CD14-positive monocyte (primary cell): ENCODE measurements at regions not wholly inside any gene's neighbourhood (a gene's known extent, or its start where the extent isn't known, plus 50 kb on each side); places are given as distances from the start of the nearest gene placed in this dataset.

Experiments
- DNase-seq, 3 donors: peaks; one replicate each; pipeline ENCODE4 v3.0.0-alpha.2; 2011 to 2022
- H2AFZ ChIP-seq: 2 replicates; pipeline ENCODE4 v1.6.0; 2012; ENCODE audit warnings: mild to moderate bottlenecking, low read depth, low read length, inconsistent platforms; ENCODE audit not compliant: insufficient read depth, poor library complexity, severe bottlenecking
- H3K27ac ChIP-seq, 2 donors: 1 replicate in 1 of 2; 2 replicates in 1 of 2; pipeline ENCODE4 v1.5.1; 2012 to 2013; ENCODE audit warnings: low read length in 2 of 2, control low read depth in 1 of 2, inconsistent platforms in 1 of 2, low read depth in 1 of 2, mild to moderate bottlenecking in 1 of 2
- H3K27me3 ChIP-seq, 2 donors: one replicate each; pipeline versions ENCODE4 v1.6.0 to v1.6.1; 2011 to 2013; ENCODE audit warnings: low read length in 2 of 2; ENCODE audit not compliant: control insufficient read depth in 2 of 2, insufficient read depth in 2 of 2
- H3K36me3 ChIP-seq, 2 donors: replicated peaks in 1 of 2; 1 replicate in 1 of 2; 2 replicates in 1 of 2; pipeline versions ENCODE4 v1.5.1 to v1.6.1; 2012 to 2013; ENCODE audit warnings: low read length in 2 of 2, control low read depth in 1 of 2, inconsistent platforms in 1 of 2, mild to moderate bottlenecking in 1 of 2; ENCODE audit not compliant: insufficient read depth in 2 of 2, control insufficient read depth in 1 of 2
- H3K4me1 ChIP-seq, 2 donors: 1 replicate in 1 of 2; 2 replicates in 1 of 2; pipeline versions ENCODE4 v1.5.1 to v1.6.1; 2012 to 2013; ENCODE audit warnings: low read length in 2 of 2, control low read depth in 1 of 2, inconsistent platforms in 1 of 2, mild to moderate bottlenecking in 1 of 2, moderate library complexity in 1 of 2; ENCODE audit not compliant: insufficient read depth in 2 of 2, control insufficient read depth in 1 of 2
- H3K4me2 ChIP-seq: replicated peaks from 2 replicates; pipeline ENCODE3; 2012; ENCODE audit warnings: low read length, moderate library complexity, mild to moderate bottlenecking; ENCODE audit not compliant: poor library complexity, severe bottlenecking; ENCODE audit errors: extremely low read depth
- H3K4me3 ChIP-seq, 3 experiments: fragments of 200-600 bp in 1 of 3; sonication (generic) in 1 of 3; replicated peaks in 1 of 3; 1 replicate in 2 of 3; 2 replicates in 1 of 3; pipeline ENCODE4 v1.5.1; 2011 to 2013; ENCODE audit warnings: low read length in 3 of 3, mild to moderate bottlenecking in 3 of 3, control low read depth in 2 of 3, low read depth in 2 of 3, inconsistent platforms in 1 of 3, moderate library complexity in 1 of 3
- H3K79me2 ChIP-seq: 2 replicates; pipeline ENCODE4 v1.6.0; 2012; ENCODE audit warnings: mild to moderate bottlenecking, control low read depth, inconsistent platforms, low read length, moderate library complexity; ENCODE audit not compliant: insufficient read depth
- H3K9ac ChIP-seq: 2 replicates; pipeline ENCODE4 v1.6.0; 2017; ENCODE audit warnings: low read length, mild to moderate bottlenecking; ENCODE audit not compliant: insufficient read depth, poor library complexity, severe bottlenecking
- H3K9me3 ChIP-seq, 2 donors: replicated peaks in 1 of 2; 1 replicate in 1 of 2; 2 replicates in 1 of 2; pipeline versions ENCODE4 v1.5.1 to v1.6.1; 2012 to 2013; ENCODE audit warnings: low read length in 2 of 2, control low read depth in 1 of 2; ENCODE audit not compliant: control insufficient read depth in 1 of 2, insufficient read depth in 1 of 2
- H4K20me1 ChIP-seq: 2 replicates; pipeline ENCODE4 v1.6.0; 2012; ENCODE audit warnings: mild to moderate bottlenecking, low read length, control low read depth, moderate library complexity; ENCODE audit not compliant: insufficient read depth
- H3K27ac Mint-ChIP-seq, 7 donors: one replicate each; pipeline ENCODE4 v1.8.0; 2020; ENCODE audit warnings: mild to moderate bottlenecking in 7 of 7, mixed read lengths in 7 of 7, moderate library complexity in 6 of 7, inconsistent platforms in 2 of 7
- H3K27me3 Mint-ChIP-seq, 3 donors: one replicate each; pipeline ENCODE4 v1.8.0; 2021 to 2022; ENCODE audit warnings: low read depth in 3 of 3, mild to moderate bottlenecking in 3 of 3, mixed read lengths in 3 of 3, moderate library complexity in 3 of 3, inconsistent platforms in 1 of 3
- H3K36me3 Mint-ChIP-seq, 2 donors: one replicate each; pipeline ENCODE4 v1.8.0; 2020; ENCODE audit warnings: mixed read lengths in 2 of 2, inconsistent platforms in 1 of 2, mild to moderate bottlenecking in 1 of 2
- H3K4me1 Mint-ChIP-seq: one replicate; pipeline ENCODE4 v1.8.0; 2020; ENCODE audit warnings: mild to moderate bottlenecking, mixed read lengths
- H3K4me3 Mint-ChIP-seq, 2 donors: one replicate each; pipeline ENCODE4 v1.8.0; 2020; ENCODE audit warnings: mild to moderate bottlenecking in 2 of 2, mixed read lengths in 2 of 2, moderate library complexity in 1 of 2
- H3K9me3 Mint-ChIP-seq, 7 donors: one replicate each; pipeline ENCODE4 v1.8.0; 2020 to 2022; ENCODE audit warnings: mixed read lengths in 7 of 7, mild to moderate bottlenecking in 6 of 7, moderate library complexity in 6 of 7, inconsistent platforms in 2 of 7
- WGBS: methylation state at CpG from one replicate; pipeline ENCODE4 v1.1.5; 2013; ENCODE audit warnings: missing lambda C conversion rate; ENCODE audit not compliant: insufficient coverage; 5-methylcytosine and 5-hydroxymethylcytosine counted together
- intact Hi-C, 2 donors: fragments of 100-400 bp; cut with micrococcal nuclease; formaldehyde crosslinking; loops; one replicate each; pipeline versions ENCODE4 v1.15.0 to v1.15.1; 2023
- TF ChIP-seq, protein P1 (sequence below): fragments of 200-600 bp; IDR thresholded peaks from one replicate; pipeline ENCODE4 v1.8.0; 2022; ENCODE audit warnings: antibody characterized with exemption, mild to moderate bottlenecking

DNA sequence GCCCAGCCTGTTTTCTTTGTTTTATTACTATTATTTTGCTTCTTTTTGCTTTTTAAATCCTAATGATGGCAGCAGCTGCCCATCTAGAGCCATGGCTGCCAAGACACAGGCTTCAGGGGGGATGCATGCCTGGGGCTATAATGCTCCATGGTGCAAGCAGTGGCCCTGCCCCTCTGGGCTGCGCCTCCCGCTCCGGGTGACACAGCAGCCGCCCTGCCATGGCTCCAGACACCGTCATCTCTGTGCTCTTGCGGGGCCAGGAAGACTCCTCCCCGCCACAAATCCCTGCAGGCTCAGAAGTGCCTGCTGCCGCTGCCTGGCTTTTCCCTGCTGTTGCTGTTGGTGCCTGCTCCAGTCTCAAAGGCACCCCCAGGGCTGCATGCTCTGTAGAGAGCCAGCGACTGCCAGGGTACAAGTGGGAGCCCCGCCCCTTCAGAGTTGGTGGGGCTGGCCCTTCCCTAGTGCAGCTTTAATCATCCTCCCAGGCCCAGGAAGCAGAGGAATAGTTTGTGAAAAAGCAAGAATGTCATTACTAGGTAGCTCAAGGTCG is 581.5 kb downstream of the FGF9 start:
- Histone ChIP-seq H3K27ac (no peak overlapping the region), H3K4me1 (no peaks in the 10 kb centered on the region), H3K36me3 (no peaks in the 10 kb centered on the region), H4K20me1 (no peaks in the 10 kb centered on the region), H3K79me2 (no peaks in the 10 kb centered on the region), H2AFZ (no peak overlapping the region), H3K4me3 (no peak overlapping the region), H3K4me2 (no peak overlapping the region), H3K9me3 (peaks cover 0 to 6% of the 10 kb centered on the region in 2 donors), H3K27me3 (no peaks in the 10 kb centered on the region), H3K9ac (no peak overlapping the region)
- H3K27me3 Mint-ChIP-seq = peaks cover 0 to 2% (median 2%) of the 10 kb centered on the region in 3 donors
- no peak overlapping the region for H3K4me3 Mint-ChIP-seq
- peaks cover 0 to 10% (median 7%) of the 10 kb centered on the region in 7 donors for H3K9me3 Mint-ChIP-seq
- 93% methylated on average over 10 of the region's 11 CpGs for WGBS
- H3K36me3 Mint-ChIP-seq = no peaks in the 10 kb centered on the region
- H3K27ac Mint-ChIP-seq = no peak overlapping the region
- intact Hi-C loops = no loop called here
- TF ChIP-seq, protein P1, sequence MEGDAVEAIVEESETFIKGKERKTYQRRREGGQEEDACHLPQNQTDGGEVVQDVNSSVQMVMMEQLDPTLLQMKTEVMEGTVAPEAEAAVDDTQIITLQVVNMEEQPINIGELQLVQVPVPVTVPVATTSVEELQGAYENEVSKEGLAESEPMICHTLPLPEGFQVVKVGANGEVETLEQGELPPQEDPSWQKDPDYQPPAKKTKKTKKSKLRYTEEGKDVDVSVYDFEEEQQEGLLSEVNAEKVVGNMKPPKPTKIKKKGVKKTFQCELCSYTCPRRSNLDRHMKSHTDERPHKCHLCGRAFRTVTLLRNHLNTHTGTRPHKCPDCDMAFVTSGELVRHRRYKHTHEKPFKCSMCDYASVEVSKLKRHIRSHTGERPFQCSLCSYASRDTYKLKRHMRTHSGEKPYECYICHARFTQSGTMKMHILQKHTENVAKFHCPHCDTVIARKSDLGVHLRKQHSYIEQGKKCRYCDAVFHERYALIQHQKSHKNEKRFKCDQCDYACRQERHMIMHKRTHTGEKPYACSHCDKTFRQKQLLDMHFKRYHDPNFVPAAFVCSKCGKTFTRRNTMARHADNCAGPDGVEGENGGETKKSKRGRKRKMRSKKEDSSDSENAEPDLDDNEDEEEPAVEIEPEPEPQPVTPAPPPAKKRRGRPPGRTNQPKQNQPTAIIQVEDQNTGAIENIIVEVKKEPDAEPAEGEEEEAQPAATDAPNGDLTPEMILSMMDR = no peak
- H3K4me1 Mint-ChIP-seq = no peaks in the 10 kb centered on the region
- DNase-seq = no peak

DNA sequence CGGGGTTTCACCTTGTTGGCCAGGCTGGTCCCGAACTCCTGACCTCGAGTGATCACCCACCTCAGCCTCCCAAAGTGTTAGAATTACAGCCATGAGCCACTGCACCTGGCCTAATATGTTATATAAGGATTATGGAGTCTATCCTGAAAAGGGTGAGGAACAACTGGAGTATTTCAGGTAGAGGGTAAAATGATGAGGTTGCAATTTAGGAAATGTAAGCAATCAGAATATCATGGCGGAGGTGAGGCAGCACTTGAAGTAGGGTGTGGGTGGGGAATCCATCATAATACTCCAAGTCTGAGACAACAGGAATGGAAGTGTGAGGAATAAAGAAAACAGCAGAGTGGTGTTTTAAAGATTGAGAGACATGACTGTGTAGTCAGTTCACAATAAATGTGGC is 582.2 kb downstream of the FGF9 start:
- peaks cover 0 to 6% of the 10 kb centered on the region in 2 donors for H3K9me3 ChIP-seq
- Mint-ChIP-seq H3K9me3 (peaks cover 0 to 8% (median 7%) of the 10 kb centered on the region in 7 donors), H3K4me1 (no peaks in the 10 kb centered on the region), H3K27ac (no peak overlapping the region), H3K27me3 (peaks cover 0 to 2% (median 2%) of the 10 kb centered on the region in 3 donors), H3K36me3 (no peaks in the 10 kb centered on the region), H3K4me3 (no peak overlapping the region)
- no peak for DNase-seq
- TF ChIP-seq, protein P1 = no peak
- H3K4me2 ChIP-seq = no peak overlapping the region
- no peak overlapping the region for H3K9ac ChIP-seq
- intact Hi-C loops = no loop called here
- no peaks in the 10 kb centered on the region for H3K36me3 ChIP-seq
- no peaks in the 10 kb centered on the region for H4K20me1 ChIP-seq
- H3K27ac ChIP-seq = no peak overlapping the region
- WGBS = 93% methylated on average over 3 of the region's 4 CpGs
- no peaks in the 10 kb centered on the region for H3K79me2 ChIP-seq
- no peaks in the 10 kb centered on the region for H3K4me1 ChIP-seq
- no peak overlapping the region for H2AFZ ChIP-seq
- no peak overlapping the region for H3K4me3 ChIP-seq
- no peaks in the 10 kb centered on the region for H3K27me3 ChIP-seq
